ENCODE measurements at regions not wholly inside any gene's neighbourhood (a gene's known extent, or its start where the extent isn't known, plus 50 kb on each side); places are given as distances from the start of the nearest gene placed in this dataset.

DNA sequence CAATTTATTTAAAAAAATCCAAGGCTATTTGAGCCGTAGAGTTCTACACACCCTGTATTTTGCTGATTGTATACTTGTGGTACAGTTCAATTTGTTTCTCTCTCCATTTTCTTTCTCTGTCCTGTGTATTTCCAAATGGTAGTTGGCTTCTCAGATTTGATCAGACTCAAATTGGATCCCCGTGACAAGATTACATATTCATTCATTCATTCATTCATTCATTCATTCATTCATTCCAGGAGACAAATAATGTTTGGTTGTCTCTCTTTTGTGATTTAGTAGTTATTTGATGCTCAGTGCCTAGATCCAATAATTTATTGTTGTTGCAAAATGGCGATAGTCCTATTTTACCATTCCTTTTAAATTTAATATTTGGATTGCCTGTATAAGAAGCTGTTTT, 292.8 kb upstream of the RIOK2 start:
- Histone ChIP-seq H3K9ac (ENCODE audit: low read depth in 1 of 2, low read length in 2 of 2) (no peak overlapping the region), H3K4me1 (ENCODE audit: control insufficient read depth in 4 of 4, insufficient read depth in 4 of 4, low read length in 3 of 4) (no peaks in the 10 kb centered on the region), H3K27ac (ENCODE audit: low read depth in 1 of 2, low read length in 2 of 2) (no peak overlapping the region), H3K4me3 (ENCODE audit: low read depth in 1 of 3, low read length in 3 of 3) (no peak overlapping the region), H3K36me3 (ENCODE audit: control insufficient read depth in 4 of 4, insufficient read depth in 3 of 4, low read depth in 1 of 4, low read length in 3 of 4) (no peaks in the 10 kb centered on the region), H3K27me3 (ENCODE audit: control insufficient read depth in 4 of 4, insufficient read depth in 4 of 4, low read length in 3 of 4) (no peaks in the 10 kb centered on the region), H3K9me3 (ENCODE audit: control insufficient read depth in 4 of 4, low read length in 3 of 4) (no peaks in the 10 kb centered on the region)
- TF ChIP-seq, protein P1, sequence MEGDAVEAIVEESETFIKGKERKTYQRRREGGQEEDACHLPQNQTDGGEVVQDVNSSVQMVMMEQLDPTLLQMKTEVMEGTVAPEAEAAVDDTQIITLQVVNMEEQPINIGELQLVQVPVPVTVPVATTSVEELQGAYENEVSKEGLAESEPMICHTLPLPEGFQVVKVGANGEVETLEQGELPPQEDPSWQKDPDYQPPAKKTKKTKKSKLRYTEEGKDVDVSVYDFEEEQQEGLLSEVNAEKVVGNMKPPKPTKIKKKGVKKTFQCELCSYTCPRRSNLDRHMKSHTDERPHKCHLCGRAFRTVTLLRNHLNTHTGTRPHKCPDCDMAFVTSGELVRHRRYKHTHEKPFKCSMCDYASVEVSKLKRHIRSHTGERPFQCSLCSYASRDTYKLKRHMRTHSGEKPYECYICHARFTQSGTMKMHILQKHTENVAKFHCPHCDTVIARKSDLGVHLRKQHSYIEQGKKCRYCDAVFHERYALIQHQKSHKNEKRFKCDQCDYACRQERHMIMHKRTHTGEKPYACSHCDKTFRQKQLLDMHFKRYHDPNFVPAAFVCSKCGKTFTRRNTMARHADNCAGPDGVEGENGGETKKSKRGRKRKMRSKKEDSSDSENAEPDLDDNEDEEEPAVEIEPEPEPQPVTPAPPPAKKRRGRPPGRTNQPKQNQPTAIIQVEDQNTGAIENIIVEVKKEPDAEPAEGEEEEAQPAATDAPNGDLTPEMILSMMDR (IDR thresholded peaks at IDR 0.05; ENCODE audit: low read depth, low read length, missing input control), result no peak
- TF ChIP-seq RAD21 (IDR thresholded peaks at IDR 0.05) (no peak), SP1 (IDR thresholded peaks at IDR 0.05) (no peak), FOXA1 (IDR thresholded peaks at IDR 0.05) (no peak), HNF4A (conservative IDR thresholded peaks at IDR 0.05) (no peak), HNF4G (IDR thresholded peaks at IDR 0.05) (no peak), TAF1 (conservative IDR thresholded peaks at IDR 0.05) (no peak), EGR1 (IDR thresholded peaks at IDR 0.05; ENCODE audit: low read depth in 2 of 2) (no peak), RXRA (IDR thresholded peaks at IDR 0.05) (no peak), YY1 (IDR thresholded peaks at IDR 0.05) (no peak), NR2F2 (IDR thresholded peaks at IDR 0.05) (no peak), JUND (IDR thresholded peaks at IDR 0.05) (no peak), GABPA (IDR thresholded peaks at IDR 0.05 in 1 of 2, conservative IDR thresholded peaks at IDR 0.05 in 1 of 2) (no peak)
- TF ChIP-seq, protein P2, sequence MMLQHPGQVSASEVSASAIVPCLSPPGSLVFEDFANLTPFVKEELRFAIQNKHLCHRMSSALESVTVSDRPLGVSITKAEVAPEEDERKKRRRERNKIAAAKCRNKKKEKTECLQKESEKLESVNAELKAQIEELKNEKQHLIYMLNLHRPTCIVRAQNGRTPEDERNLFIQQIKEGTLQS (IDR thresholded peaks at IDR 0.05), result no peak
- TF ChIP-seq, protein P3, sequence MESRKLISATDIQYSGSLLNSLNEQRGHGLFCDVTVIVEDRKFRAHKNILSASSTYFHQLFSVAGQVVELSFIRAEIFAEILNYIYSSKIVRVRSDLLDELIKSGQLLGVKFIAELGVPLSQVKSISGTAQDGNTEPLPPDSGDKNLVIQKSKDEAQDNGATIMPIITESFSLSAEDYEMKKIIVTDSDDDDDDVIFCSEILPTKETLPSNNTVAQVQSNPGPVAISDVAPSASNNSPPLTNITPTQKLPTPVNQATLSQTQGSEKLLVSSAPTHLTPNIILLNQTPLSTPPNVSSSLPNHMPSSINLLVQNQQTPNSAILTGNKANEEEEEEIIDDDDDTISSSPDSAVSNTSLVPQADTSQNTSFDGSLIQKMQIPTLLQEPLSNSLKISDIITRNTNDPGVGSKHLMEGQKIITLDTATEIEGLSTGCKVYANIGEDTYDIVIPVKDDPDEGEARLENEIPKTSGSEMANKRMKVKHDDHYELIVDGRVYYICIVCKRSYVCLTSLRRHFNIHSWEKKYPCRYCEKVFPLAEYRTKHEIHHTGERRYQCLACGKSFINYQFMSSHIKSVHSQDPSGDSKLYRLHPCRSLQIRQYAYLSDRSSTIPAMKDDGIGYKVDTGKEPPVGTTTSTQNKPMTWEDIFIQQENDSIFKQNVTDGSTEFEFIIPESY (IDR thresholded peaks at IDR 0.05), result no peak
- TF ChIP-seq, protein P4, sequence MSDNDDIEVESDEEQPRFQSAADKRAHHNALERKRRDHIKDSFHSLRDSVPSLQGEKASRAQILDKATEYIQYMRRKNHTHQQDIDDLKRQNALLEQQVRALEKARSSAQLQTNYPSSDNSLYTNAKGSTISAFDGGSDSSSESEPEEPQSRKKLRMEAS (IDR thresholded peaks at IDR 0.05), result no peak
- WGBS, result 83% methylated on average over 3 of the region's 3 CpGs
- no peak for DNase-seq (ENCODE audit: low spot score)

DNA sequence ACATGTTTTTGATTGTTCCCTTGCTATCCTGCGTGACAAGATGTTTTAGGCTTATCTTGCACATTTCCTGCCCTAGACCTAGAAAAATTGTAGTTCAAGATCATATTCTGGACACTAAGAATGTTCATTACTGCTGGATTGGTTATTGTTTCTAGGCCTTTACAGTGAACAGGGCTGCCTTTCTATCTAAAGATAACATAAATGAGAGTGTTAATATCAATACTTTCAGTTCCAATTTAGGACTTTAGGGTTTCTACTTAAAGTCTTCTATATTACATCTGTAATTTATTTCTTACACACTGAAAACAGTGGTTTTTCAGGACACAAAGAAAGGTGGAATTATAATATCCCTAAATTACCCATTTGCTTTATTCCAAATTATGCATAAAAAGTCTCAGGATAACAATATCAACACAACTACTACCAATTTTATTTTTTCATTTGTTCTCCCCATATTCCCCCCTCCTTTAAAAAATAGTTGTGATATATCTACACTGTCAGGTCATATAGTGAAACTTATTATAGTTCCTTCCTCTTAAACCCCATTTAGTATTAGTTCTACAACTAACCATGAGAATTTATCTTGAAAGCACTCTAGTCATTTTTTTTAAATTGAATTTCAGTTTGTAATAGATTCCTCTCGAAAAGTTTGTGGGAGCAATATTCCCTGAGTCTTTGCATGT, 293.9 kb upstream of the RIOK2 start:
- no peaks in the 10 kb centered on the region for H3K27me3 ChIP-seq (ENCODE audit: control insufficient read depth in 4 of 4, insufficient read depth in 4 of 4, low read length in 3 of 4)
- WGBS, result 82% methylated on average over 2 of the region's 2 CpGs

More for the DNA sequence above, 293.9 kb upstream of the RIOK2 start:
- Histone ChIP-seq H3K27ac (ENCODE audit: low read depth in 1 of 2, low read length in 2 of 2) (no peak overlapping the region), H3K4me3 (ENCODE audit: low read depth in 1 of 3, low read length in 3 of 3) (no peak overlapping the region), H3K36me3 (ENCODE audit: control insufficient read depth in 4 of 4, insufficient read depth in 3 of 4, low read depth in 1 of 4, low read length in 3 of 4) (no peaks in the 10 kb centered on the region), H3K9ac (ENCODE audit: low read depth in 1 of 2, low read length in 2 of 2) (no peak overlapping the region), H3K4me1 (ENCODE audit: control insufficient read depth in 4 of 4, insufficient read depth in 4 of 4, low read length in 3 of 4) (no peaks in the 10 kb centered on the region), H3K9me3 (ENCODE audit: control insufficient read depth in 4 of 4, low read length in 3 of 4) (no peaks in the 10 kb centered on the region)
- no peak for DNase-seq (ENCODE audit: low spot score)
- TF ChIP-seq, protein P5, sequence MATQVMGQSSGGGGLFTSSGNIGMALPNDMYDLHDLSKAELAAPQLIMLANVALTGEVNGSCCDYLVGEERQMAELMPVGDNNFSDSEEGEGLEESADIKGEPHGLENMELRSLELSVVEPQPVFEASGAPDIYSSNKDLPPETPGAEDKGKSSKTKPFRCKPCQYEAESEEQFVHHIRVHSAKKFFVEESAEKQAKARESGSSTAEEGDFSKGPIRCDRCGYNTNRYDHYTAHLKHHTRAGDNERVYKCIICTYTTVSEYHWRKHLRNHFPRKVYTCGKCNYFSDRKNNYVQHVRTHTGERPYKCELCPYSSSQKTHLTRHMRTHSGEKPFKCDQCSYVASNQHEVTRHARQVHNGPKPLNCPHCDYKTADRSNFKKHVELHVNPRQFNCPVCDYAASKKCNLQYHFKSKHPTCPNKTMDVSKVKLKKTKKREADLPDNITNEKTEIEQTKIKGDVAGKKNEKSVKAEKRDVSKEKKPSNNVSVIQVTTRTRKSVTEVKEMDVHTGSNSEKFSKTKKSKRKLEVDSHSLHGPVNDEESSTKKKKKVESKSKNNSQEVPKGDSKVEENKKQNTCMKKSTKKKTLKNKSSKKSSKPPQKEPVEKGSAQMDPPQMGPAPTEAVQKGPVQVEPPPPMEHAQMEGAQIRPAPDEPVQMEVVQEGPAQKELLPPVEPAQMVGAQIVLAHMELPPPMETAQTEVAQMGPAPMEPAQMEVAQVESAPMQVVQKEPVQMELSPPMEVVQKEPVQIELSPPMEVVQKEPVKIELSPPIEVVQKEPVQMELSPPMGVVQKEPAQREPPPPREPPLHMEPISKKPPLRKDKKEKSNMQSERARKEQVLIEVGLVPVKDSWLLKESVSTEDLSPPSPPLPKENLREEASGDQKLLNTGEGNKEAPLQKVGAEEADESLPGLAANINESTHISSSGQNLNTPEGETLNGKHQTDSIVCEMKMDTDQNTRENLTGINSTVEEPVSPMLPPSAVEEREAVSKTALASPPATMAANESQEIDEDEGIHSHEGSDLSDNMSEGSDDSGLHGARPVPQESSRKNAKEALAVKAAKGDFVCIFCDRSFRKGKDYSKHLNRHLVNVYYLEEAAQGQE (IDR thresholded peaks at IDR 0.05), result no peak
- TF ChIP-seq SP1 (IDR thresholded peaks at IDR 0.05) (no peak), HNF4G (IDR thresholded peaks at IDR 0.05) (no peak), FOXA1 (IDR thresholded peaks at IDR 0.05) (no peak), JUND (IDR thresholded peaks at IDR 0.05) (no peak), GABPA (IDR thresholded peaks at IDR 0.05 in 1 of 2, conservative IDR thresholded peaks at IDR 0.05 in 1 of 2) (no peak), EGR1 (IDR thresholded peaks at IDR 0.05; ENCODE audit: low read depth in 2 of 2) (no peak), YY1 (IDR thresholded peaks at IDR 0.05) (no peak), HNF4A (conservative IDR thresholded peaks at IDR 0.05) (no peak), RAD21 (IDR thresholded peaks at IDR 0.05) (no peak), NR2F2 (IDR thresholded peaks at IDR 0.05) (no peak), TAF1 (conservative IDR thresholded peaks at IDR 0.05) (no peak)
- TF ChIP-seq, protein P2 (IDR thresholded peaks at IDR 0.05), result no peak
- TF ChIP-seq, protein P4 (IDR thresholded peaks at IDR 0.05), result no peak
- TF ChIP-seq, protein P1 (IDR thresholded peaks at IDR 0.05; ENCODE audit: low read depth, low read length, missing input control), result no peak

All from liver (tissue), 8 donors.